OCI-LY1 (cell line): ENCODE measurements at regions not wholly inside any gene's neighbourhood (a gene's known extent, or its start where the extent isn't known, plus 50 kb on each side); places are given as distances from the start of the nearest gene placed in this dataset.

Experiments used
- H2AFZ ChIP-seq: fragments of 200-600 bp; sonication (generic), shearing (Covaris generic); 2 replicates; pipeline ENCODE4 v1.6.0; 2014; ENCODE audit warnings: antibody characterized with exemption, mild to moderate bottlenecking, low read length
- H3F3A ChIP-seq: fragments of 200-600 bp; sonication (generic), shearing (Covaris generic); 2 replicates; pipeline ENCODE4 v1.6.0; 2014; ENCODE audit warnings: mild to moderate bottlenecking, antibody characterized with exemption, low read length, moderate library complexity; ENCODE audit not compliant: insufficient read depth
- H3K27ac ChIP-seq: fragments of 200-600 bp; sonication (generic); 2 replicates; pipeline ENCODE4 v1.5.1; 2014; ENCODE audit warnings: low read length, mixed run types, mild to moderate bottlenecking, low read depth; ENCODE audit not compliant: poor library complexity, severe bottlenecking
- H3K27me3 ChIP-seq: fragments of 200-600 bp; sonication (generic); 2 replicates; pipeline ENCODE4 v1.6.0; 2014; ENCODE audit warnings: antibody characterized with exemption, mild to moderate bottlenecking, low read length, moderate library complexity; ENCODE audit not compliant: insufficient read depth
- H3K36me3 ChIP-seq: fragments of 200-600 bp; sonication (generic); 2 replicates; pipeline ENCODE4 v1.6.1; 2014; ENCODE audit warnings: mild to moderate bottlenecking, antibody characterized with exemption, low read length, moderate library complexity, mixed read lengths; ENCODE audit not compliant: insufficient read depth
- H3K4me1 ChIP-seq: fragments of 200-600 bp; sonication (generic); 2 replicates; pipeline ENCODE4 v1.5.1; 2014; ENCODE audit warnings: mild to moderate bottlenecking, low read length, moderate library complexity; ENCODE audit not compliant: insufficient read depth, severe bottlenecking
- H3K4me2 ChIP-seq: fragments of 200-600 bp; sonication (generic), shearing (Covaris generic); 2 replicates; pipeline ENCODE4 v1.6.1; 2014; ENCODE audit warnings: low read length
- H3K4me3 ChIP-seq: fragments of 200-600 bp; sonication (generic); 2 replicates; pipeline ENCODE4 v1.5.1; 2014; ENCODE audit warnings: low read length, low read depth, mild to moderate bottlenecking, mixed read lengths; ENCODE audit not compliant: poor library complexity, severe bottlenecking
- H3K79me2 ChIP-seq: fragments of 200-600 bp; shearing (Covaris generic); 2 replicates; pipeline ENCODE4 v1.6.1; 2016; ENCODE audit warnings: mixed run types, low read length, mixed read lengths; ENCODE audit not compliant: insufficient read depth
- H3K9ac ChIP-seq: fragments of 200-600 bp; sonication (generic), shearing (Covaris generic); 2 replicates; pipeline ENCODE4 v1.6.1; 2014; ENCODE audit warnings: mild to moderate bottlenecking, low read length, mixed read lengths
- H3K9me2 ChIP-seq: fragments of 200-600 bp; sonication (generic), shearing (Covaris generic); 2 replicates; pipeline ENCODE4 v1.6.1; 2014; ENCODE audit warnings: low read depth, mild to moderate bottlenecking, low read length, mixed read lengths
- H3K9me3 ChIP-seq: fragments of 200-600 bp; shearing (Covaris generic); 2 replicates; pipeline ENCODE4 v1.6.1; 2014; ENCODE audit warnings: low read length, mixed read lengths
- H4K20me1 ChIP-seq: fragments of 200-600 bp; sonication (generic), shearing (Covaris generic); 2 replicates; pipeline ENCODE4 v1.6.0; 2016; ENCODE audit warnings: mild to moderate bottlenecking, low read length; ENCODE audit not compliant: insufficient read depth
- EZH2 ChIP-seq: fragments of 200-600 bp; sonication (generic), shearing (Covaris generic); IDR thresholded peaks from 2 replicates; pipeline ENCODE4 v1.8.0; 2017; ENCODE audit warnings: borderline replicate concordance, mixed run types, mild to moderate bottlenecking, antibody characterized with exemption, low read length, moderate library complexity, mixed read lengths
- TF ChIP-seq, protein P1 (sequence below): fragments of 200-600 bp; sonication (generic), shearing (Covaris generic); IDR thresholded peaks from 2 replicates; pipeline ENCODE4 v1.5.1; 2017; ENCODE audit warnings: mild to moderate bottlenecking, antibody characterized with exemption, low read length, moderate library complexity, mixed read lengths

DNA sequence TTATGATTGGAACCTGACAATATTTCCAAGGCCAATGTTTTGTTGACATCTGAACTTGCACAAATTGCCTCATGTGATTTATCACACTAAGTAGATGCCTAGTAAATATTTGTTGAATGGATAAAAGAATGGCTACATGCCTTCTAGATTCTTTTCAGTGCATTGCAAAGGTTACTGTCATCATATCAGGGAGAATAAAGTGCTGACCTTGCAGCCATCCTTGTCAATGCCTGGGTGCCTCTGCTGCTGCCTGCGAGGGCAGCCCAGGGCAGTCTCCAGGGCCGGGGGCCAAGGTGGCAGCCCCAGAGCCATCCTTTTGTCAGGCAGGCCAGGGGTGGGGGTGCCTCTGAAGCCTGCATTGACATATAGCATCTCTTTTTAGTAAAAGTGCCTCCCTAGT, 325.6 kb upstream of the MTNR1B start:
- Histone ChIP-seq H3K4me2 (no peak overlapping the region), H3K9me2 (no peaks in the 10 kb centered on the region), H3K9ac (no peak overlapping the region), H3F3A (no peaks in the 10 kb centered on the region), H3K79me2 (no peaks in the 10 kb centered on the region), H3K9me3 (no peaks in the 10 kb centered on the region), H4K20me1 (no peaks in the 10 kb centered on the region), H3K27me3 (no peaks in the 10 kb centered on the region), H3K4me3 (no peak overlapping the region), H2AFZ (no peak overlapping the region), H3K27ac (no peak overlapping the region), H3K36me3 (no peaks in the 10 kb centered on the region), H3K4me1 (no peaks in the 10 kb centered on the region)
- no peak for TF ChIP-seq EZH2
- TF ChIP-seq, protein P1, sequence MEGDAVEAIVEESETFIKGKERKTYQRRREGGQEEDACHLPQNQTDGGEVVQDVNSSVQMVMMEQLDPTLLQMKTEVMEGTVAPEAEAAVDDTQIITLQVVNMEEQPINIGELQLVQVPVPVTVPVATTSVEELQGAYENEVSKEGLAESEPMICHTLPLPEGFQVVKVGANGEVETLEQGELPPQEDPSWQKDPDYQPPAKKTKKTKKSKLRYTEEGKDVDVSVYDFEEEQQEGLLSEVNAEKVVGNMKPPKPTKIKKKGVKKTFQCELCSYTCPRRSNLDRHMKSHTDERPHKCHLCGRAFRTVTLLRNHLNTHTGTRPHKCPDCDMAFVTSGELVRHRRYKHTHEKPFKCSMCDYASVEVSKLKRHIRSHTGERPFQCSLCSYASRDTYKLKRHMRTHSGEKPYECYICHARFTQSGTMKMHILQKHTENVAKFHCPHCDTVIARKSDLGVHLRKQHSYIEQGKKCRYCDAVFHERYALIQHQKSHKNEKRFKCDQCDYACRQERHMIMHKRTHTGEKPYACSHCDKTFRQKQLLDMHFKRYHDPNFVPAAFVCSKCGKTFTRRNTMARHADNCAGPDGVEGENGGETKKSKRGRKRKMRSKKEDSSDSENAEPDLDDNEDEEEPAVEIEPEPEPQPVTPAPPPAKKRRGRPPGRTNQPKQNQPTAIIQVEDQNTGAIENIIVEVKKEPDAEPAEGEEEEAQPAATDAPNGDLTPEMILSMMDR = no peak

GRCh38 chr11:92644595-92645445, 324.6 kb upstream of the MTNR1B start:
- Histone ChIP-seq H3K27ac (no peak overlapping the region), H3K79me2 (no peaks in the 10 kb centered on the region)

DNA sequence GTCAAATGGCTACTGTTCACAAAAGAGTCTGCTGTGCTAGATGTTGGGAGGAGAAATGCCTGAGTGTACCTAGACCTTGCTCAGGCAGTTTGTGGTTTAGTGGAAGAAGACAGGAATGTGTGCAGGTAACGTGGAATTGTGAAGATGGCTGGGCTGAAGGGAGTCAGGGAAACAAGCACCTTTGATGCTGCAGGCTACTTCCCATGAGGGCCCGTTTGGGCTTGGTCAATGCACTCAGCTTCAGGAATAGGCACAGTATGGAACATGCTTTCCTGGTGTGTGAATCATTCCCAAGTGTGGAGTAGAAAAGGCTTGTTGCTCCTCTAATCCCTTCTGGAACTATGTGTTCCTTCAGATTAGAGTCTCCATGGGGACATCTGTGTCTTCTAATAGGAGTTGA, 318.3 kb upstream of the MTNR1B start:
- TF ChIP-seq, protein P1 = no peak
- no peak for TF ChIP-seq EZH2
- Histone ChIP-seq H3K4me1 (no peaks in the 10 kb centered on the region), H3F3A (no peaks in the 10 kb centered on the region), H3K9ac (no peak overlapping the region), H3K4me3 (no peak overlapping the region), H3K36me3 (no peaks in the 10 kb centered on the region), H3K4me2 (no peak overlapping the region), H3K79me2 (no peaks in the 10 kb centered on the region), H3K27ac (no peak overlapping the region), H3K9me3 (no peaks in the 10 kb centered on the region), H4K20me1 (no peaks in the 10 kb centered on the region), H3K9me2 (no peaks in the 10 kb centered on the region), H3K27me3 (no peaks in the 10 kb centered on the region), H2AFZ (no peak overlapping the region)

More at GRCh38 chr11:92644595-92645445, 324.6 kb upstream of the MTNR1B start:
- no peaks in the 10 kb centered on the region for H3K9me3 ChIP-seq
- H3K36me3 ChIP-seq = no peaks in the 10 kb centered on the region
- H3K9ac ChIP-seq = no peak overlapping the region
- no peaks in the 10 kb centered on the region for H3K27me3 ChIP-seq
- H2AFZ ChIP-seq = no peak overlapping the region
- no peak overlapping the region for H3K4me3 ChIP-seq
- no peak for TF ChIP-seq EZH2
- TF ChIP-seq, protein P1 = no peak
- H3F3A ChIP-seq = no peaks in the 10 kb centered on the region
- no peaks in the 10 kb centered on the region for H3K9me2 ChIP-seq
- H3K4me1 ChIP-seq = no peaks in the 10 kb centered on the region
- H4K20me1 ChIP-seq = no peaks in the 10 kb centered on the region
- H3K4me2 ChIP-seq = no peak overlapping the region
